Keratinocyte (primary cell): ENCODE measurements at regions not wholly inside any gene's neighbourhood (a gene's known extent, or its start where the extent isn't known, plus 50 kb on each side); places are given as distances from the start of the nearest gene placed in this dataset.

Experiments used
- DNase-seq: peaks from one replicate; pipeline ENCODE4 v3.0.0-alpha.2; 2011; ENCODE audit warnings: low read depth, missing footprints, low spot score
- FAIRE-seq: peaks from 2 replicates; lab custom pipeline; 2011; peaks lifted over from hg19 to GRCh38; lab: Jason Lieb, UNC
- H2AFZ ChIP-seq: 2 replicates; pipeline ENCODE4 v1.6.0; 2012; ENCODE audit warnings: low read length, control low read depth, inconsistent platforms; ENCODE audit not compliant: control insufficient read depth
- H3K27ac ChIP-seq: 2 replicates; pipeline ENCODE4 v1.5.1; 2011; ENCODE audit warnings: low read length; ENCODE audit not compliant: control insufficient read depth, insufficient read depth
- H3K27me3 ChIP-seq: 3 replicates; pipeline ENCODE4 v1.6.0; 2011; ENCODE audit warnings: low read length; ENCODE audit not compliant: control insufficient read depth, insufficient read depth; ENCODE audit errors: extremely low read depth
- H3K36me3 ChIP-seq, 2 experiments: 2 replicates in 1 of 2; 3 replicates in 1 of 2; pipeline ENCODE4 v1.5.1; 2011; ENCODE audit warnings: low read length in 2 of 2, mild to moderate bottlenecking in 1 of 2; ENCODE audit not compliant: control insufficient read depth in 2 of 2, insufficient read depth in 2 of 2; ENCODE audit errors: extremely low read depth in 1 of 2
- H3K4me1 ChIP-seq: 3 replicates; pipeline ENCODE4 v1.5.1; 2011; ENCODE audit warnings: low read length; ENCODE audit not compliant: control insufficient read depth, insufficient read depth; ENCODE audit errors: extremely low read depth
- H3K4me2 ChIP-seq: 3 replicates; pipeline ENCODE4 v1.6.0; 2011; ENCODE audit warnings: low read depth, low read length; ENCODE audit not compliant: control insufficient read depth, insufficient read depth; ENCODE audit errors: extremely low read depth
- H3K4me3 ChIP-seq, 3 experiments: fragments of 200-600 bp in 1 of 3; sonication (generic) in 1 of 3; 2 replicates in 2 of 3; 3 replicates in 1 of 3; pipeline ENCODE4 v1.5.1; 2011 to 2016; ENCODE audit warnings: low read length in 3 of 3, mild to moderate bottlenecking in 3 of 3, control low read depth in 2 of 3, inconsistent platforms in 1 of 3, low read depth in 1 of 3, mixed read lengths in 1 of 3, mixed run types in 1 of 3, moderate library complexity in 1 of 3; ENCODE audit not compliant: control insufficient read depth in 2 of 3, insufficient read depth in 2 of 3; ENCODE audit errors: extremely low read depth in 1 of 3
- H3K79me2 ChIP-seq: 2 replicates; pipeline ENCODE4 v1.6.0; 2012; ENCODE audit warnings: low read length; ENCODE audit not compliant: control insufficient read depth, insufficient read depth
- H3K9ac ChIP-seq: 3 replicates; pipeline ENCODE4 v1.6.0; 2011; ENCODE audit warnings: low read length; ENCODE audit not compliant: control insufficient read depth, insufficient read depth; ENCODE audit errors: extremely low read depth
- H3K9me1 ChIP-seq: 3 replicates; pipeline ENCODE4 v1.6.0; 2011; ENCODE audit warnings: low read length; ENCODE audit not compliant: control insufficient read depth, insufficient read depth; ENCODE audit errors: extremely low read depth
- H3K9me3 ChIP-seq: 2 replicates; pipeline ENCODE4 v1.5.1; 2012; ENCODE audit warnings: low read depth, low read length; ENCODE audit not compliant: control insufficient read depth
- H4K20me1 ChIP-seq: 3 replicates; pipeline ENCODE4 v1.6.0; 2011; ENCODE audit warnings: low read length; ENCODE audit not compliant: control insufficient read depth, insufficient read depth; ENCODE audit errors: extremely low read depth
- EZH2 ChIP-seq: IDR thresholded peaks from one replicate; pipeline ENCODE4 v1.6.1; 2012; ENCODE audit warnings: inconsistent platforms, mild to moderate bottlenecking, low read length, moderate library complexity
- dilution Hi-C: fragments of 300-500 bp; cut with MboI; formaldehyde crosslinking; loops from one replicate; pipeline ENCODE4 v1.7.0; 2020; ENCODE audit warnings: low sequenced_read_pairs; ENCODE audit not compliant: extremely low pct_ligation_motif_present
- TF ChIP-seq, protein P1 (sequence below), 3 experiments: IDR thresholded peaks in 1 of 3; conservative IDR thresholded peaks in 1 of 3; optimal IDR thresholded peaks in 1 of 3; 2 replicates in 2 of 3; 3 replicates in 1 of 3; pipeline versions ENCODE3 to v1.5.1; 2011; ENCODE audit warnings: low read length in 3 of 3, mild to moderate bottlenecking in 3 of 3, moderate library complexity in 2 of 3, control low read depth in 1 of 3, inconsistent platforms in 1 of 3; ENCODE audit not compliant: insufficient read depth in 2 of 3; ENCODE audit errors: extremely low read depth in 1 of 3

DNA sequence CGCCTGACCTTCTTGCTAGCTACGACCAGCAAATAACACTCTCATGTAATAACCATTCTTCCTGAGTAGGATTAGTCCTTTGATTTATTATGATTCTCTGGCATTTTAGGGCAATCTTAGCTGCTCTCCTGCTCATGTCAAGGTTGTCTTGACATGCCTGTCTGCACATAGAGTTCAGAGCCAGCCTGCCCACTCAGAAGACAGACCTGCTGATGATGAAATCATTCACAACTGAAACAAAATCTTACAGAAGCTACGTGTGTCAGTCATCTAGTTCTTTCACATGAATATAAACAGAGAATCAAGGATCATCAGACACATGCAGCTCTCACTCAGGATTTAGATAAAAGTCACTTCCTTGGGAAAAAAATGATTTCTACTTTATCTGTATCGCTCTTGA lies 173.6 kb upstream of the LYSMD4 start:
- Histone ChIP-seq H3K27ac (no peak overlapping the region), H3K36me3 (no peaks in the 10 kb centered on the region), H3K9ac (no peak overlapping the region), H3K4me3 (no peak overlapping the region), H3K79me2 (no peaks in the 10 kb centered on the region), H3K27me3 (no peaks in the 10 kb centered on the region), H3K4me2 (no peak overlapping the region), H3K9me1 (no peaks in the 10 kb centered on the region), H4K20me1 (no peaks in the 10 kb centered on the region), H2AFZ (no peak overlapping the region), H3K9me3 (no peaks in the 10 kb centered on the region), H3K4me1 (no peaks in the 10 kb centered on the region)
- FAIRE-seq (no peak), DNase-seq (no peak)
- dilution Hi-C loops: no loop called here
- TF ChIP-seq EZH2: no peak
- TF ChIP-seq, protein P1, sequence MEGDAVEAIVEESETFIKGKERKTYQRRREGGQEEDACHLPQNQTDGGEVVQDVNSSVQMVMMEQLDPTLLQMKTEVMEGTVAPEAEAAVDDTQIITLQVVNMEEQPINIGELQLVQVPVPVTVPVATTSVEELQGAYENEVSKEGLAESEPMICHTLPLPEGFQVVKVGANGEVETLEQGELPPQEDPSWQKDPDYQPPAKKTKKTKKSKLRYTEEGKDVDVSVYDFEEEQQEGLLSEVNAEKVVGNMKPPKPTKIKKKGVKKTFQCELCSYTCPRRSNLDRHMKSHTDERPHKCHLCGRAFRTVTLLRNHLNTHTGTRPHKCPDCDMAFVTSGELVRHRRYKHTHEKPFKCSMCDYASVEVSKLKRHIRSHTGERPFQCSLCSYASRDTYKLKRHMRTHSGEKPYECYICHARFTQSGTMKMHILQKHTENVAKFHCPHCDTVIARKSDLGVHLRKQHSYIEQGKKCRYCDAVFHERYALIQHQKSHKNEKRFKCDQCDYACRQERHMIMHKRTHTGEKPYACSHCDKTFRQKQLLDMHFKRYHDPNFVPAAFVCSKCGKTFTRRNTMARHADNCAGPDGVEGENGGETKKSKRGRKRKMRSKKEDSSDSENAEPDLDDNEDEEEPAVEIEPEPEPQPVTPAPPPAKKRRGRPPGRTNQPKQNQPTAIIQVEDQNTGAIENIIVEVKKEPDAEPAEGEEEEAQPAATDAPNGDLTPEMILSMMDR (optimal IDR thresholded peaks at IDR 0.05 in 1 of 3, IDR thresholded peaks at IDR 0.05 in 1 of 3, conservative IDR thresholded peaks at IDR 0.05 in 1 of 3; ENCODE audit: extremely low read depth in 1 of 3, insufficient read depth in 2 of 3, low read length in 3 of 3): no peak

DNA sequence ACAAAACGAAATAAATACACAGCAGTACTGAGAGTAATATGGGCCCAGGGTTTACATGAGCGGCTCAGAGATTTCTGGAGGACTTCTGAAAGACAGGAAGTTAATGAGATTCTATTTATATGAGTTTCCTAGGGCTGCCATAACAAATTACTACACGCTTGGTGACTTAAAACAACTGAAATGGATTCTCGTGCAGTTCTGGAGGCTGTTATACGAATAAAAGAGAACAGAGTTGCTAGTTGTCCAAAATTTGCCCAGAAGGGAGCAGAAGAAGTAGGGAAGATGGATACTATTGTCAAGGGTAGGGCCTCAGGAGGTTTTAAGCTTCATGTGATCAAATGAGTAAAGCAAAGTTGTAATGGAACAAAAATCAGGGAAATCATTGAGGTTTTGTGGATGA lies 173.1 kb upstream of the LYSMD4 start:
- Histone ChIP-seq H3K9me1 (no peaks in the 10 kb centered on the region), H3K9me3 (no peaks in the 10 kb centered on the region), H4K20me1 (no peaks in the 10 kb centered on the region), H3K27me3 (no peaks in the 10 kb centered on the region), H3K79me2 (no peaks in the 10 kb centered on the region), H3K4me2 (no peak overlapping the region), H3K4me3 (no peak overlapping the region), H3K36me3 (no peaks in the 10 kb centered on the region), H3K27ac (no peak overlapping the region), H2AFZ (no peak overlapping the region), H3K4me1 (no peaks in the 10 kb centered on the region), H3K9ac (no peak overlapping the region)
- FAIRE-seq: no peak
- no peak for DNase-seq
- dilution Hi-C loops: no loop called here
- no peak for TF ChIP-seq EZH2
- TF ChIP-seq, protein P1 (optimal IDR thresholded peaks at IDR 0.05 in 1 of 3, IDR thresholded peaks at IDR 0.05 in 1 of 3, conservative IDR thresholded peaks at IDR 0.05 in 1 of 3; ENCODE audit: extremely low read depth in 1 of 3, insufficient read depth in 2 of 3, low read length in 3 of 3): no peak
